ENCODE measurements at regions not wholly inside any gene's neighbourhood (a gene's known extent, or its start where the extent isn't known, plus 50 kb on each side); places are given as distances from the start of the nearest gene placed in this dataset.

GRCh38 chr7:55273186-55273980 is 91.8 kb upstream of the LANCL2 start:
- Histone ChIP-seq H3F3A (ENCODE audit: insufficient read depth, low read depth) (no peaks in the 10 kb centered on the region), H3K9me2 (ENCODE audit: insufficient read depth) (no peaks in the 10 kb centered on the region), H3K27me3 (ENCODE audit: insufficient read depth, low read depth) (peaks cover 70% of the 10 kb centered on the region), H3K4me2 (no peak overlapping the region), H3K4me1 (replicated peaks; ENCODE audit: insufficient read depth) (no peaks in the 10 kb centered on the region; the same call in 1 of the 2 replicates), H3K36me3 (ENCODE audit: low read depth) (no peaks in the 10 kb centered on the region), H2AFZ (no peak overlapping the region), H3K79me2 (ENCODE audit: low read depth) (no peaks in the 10 kb centered on the region), H3K4me3 (no peak overlapping the region), H3K27ac (no peak overlapping the region), H3K9me3 (ENCODE audit: insufficient read depth, low read depth) (no peaks in the 10 kb centered on the region), H4K20me1 (ENCODE audit: insufficient read depth) (no peaks in the 10 kb centered on the region)
- TF ChIP-seq CTCF (conservative IDR thresholded peaks at IDR 0.05), result no peak
- intact Hi-C loops (cut with micrococcal nuclease; ENCODE audit: unreplicated experiment), result loop anchor here (10.0 kb wide), 1 partner anchor 451 kb away; no protein-coding TSS in a partner anchor
- DNase-seq, result no peak
- POLR2A ChIA-PET (ENCODE audit: unreplicated experiment), result no interaction called here
- CTCF ChIA-PET, result interaction anchor here (0.5 to 1.0 kb wide), 3 partner anchors 18 to 1176 kb away, joined by 3 to 5 read pairs (median 3); no protein-coding TSS in a partner anchor
- no TSS peak for BruUV-seq (replicated peaks)

- BruUV-seq (replicated peaks), result no TSS peak
- Histone ChIP-seq H3F3A (ENCODE audit: insufficient read depth, low read depth) (no peaks in the 10 kb centered on the region), H3K79me2 (ENCODE audit: low read depth) (no peaks in the 10 kb centered on the region), H3K4me3 (no peak overlapping the region), H3K27me3 (ENCODE audit: insufficient read depth, low read depth) (peaks cover 70% of the 10 kb centered on the region), H3K27ac (no peak overlapping the region), H3K9me3 (ENCODE audit: insufficient read depth, low read depth) (no peaks in the 10 kb centered on the region), H3K4me2 (no peak overlapping the region), H2AFZ (no peak overlapping the region), H3K36me3 (ENCODE audit: low read depth) (no peaks in the 10 kb centered on the region), H4K20me1 (ENCODE audit: insufficient read depth) (no peaks in the 10 kb centered on the region), H3K9me2 (ENCODE audit: insufficient read depth) (no peaks in the 10 kb centered on the region), H3K4me1 (replicated peaks; ENCODE audit: insufficient read depth) (no peaks in the 10 kb centered on the region; the same call in 1 of the 2 replicates)
- intact Hi-C loops (cut with micrococcal nuclease; ENCODE audit: unreplicated experiment), result loop anchor here (10.0 kb wide), 1 partner anchor 451 kb away; no protein-coding TSS in a partner anchor
- ChIA-PET CTCF (no interaction called here), POLR2A (ENCODE audit: unreplicated experiment) (no interaction called here)
- DNase-seq, result no peak
- TF ChIP-seq EZH2 (IDR thresholded peaks at IDR 0.05; ENCODE audit: low read depth) (no peak), CTCF (conservative IDR thresholded peaks at IDR 0.05) (no peak)
Observed at GRCh38 chr7:55274156-55274555, 91.0 kb upstream of the LANCL2 start.

GRCh38 chr7:55275291-55276200 is 89.6 kb upstream of the LANCL2 start:
- H3K4me3 ChIP-seq, result no peak overlapping the region
- H3K36me3 ChIP-seq (ENCODE audit: low read depth), result no peaks in the 10 kb centered on the region
- H3K79me2 ChIP-seq (ENCODE audit: low read depth), result no peaks in the 10 kb centered on the region
- H3K27me3 ChIP-seq (ENCODE audit: insufficient read depth, low read depth), result peaks cover 68% of the 10 kb centered on the region
- no TSS peak for BruUV-seq (replicated peaks)
- H3F3A ChIP-seq (ENCODE audit: insufficient read depth, low read depth), result no peaks in the 10 kb centered on the region
- H3K4me2 ChIP-seq, result no peak overlapping the region
- no peak for TF ChIP-seq CTCF (conservative IDR thresholded peaks at IDR 0.05)
- no peak for TF ChIP-seq EZH2 (IDR thresholded peaks at IDR 0.05; ENCODE audit: low read depth)
- no peaks in the 10 kb centered on the region for H4K20me1 ChIP-seq (ENCODE audit: insufficient read depth)
- no peaks in the 10 kb centered on the region; the same call in 1 of the 2 replicates for H3K4me1 ChIP-seq (replicated peaks; ENCODE audit: insufficient read depth)
- intact Hi-C loops (cut with micrococcal nuclease; ENCODE audit: unreplicated experiment), result loop anchor here (10.0 kb wide), 1 partner anchor 449 kb away; no protein-coding TSS in a partner anchor
- ChIA-PET POLR2A (ENCODE audit: unreplicated experiment) (no interaction called here), CTCF (no interaction called here)
- H3K9me2 ChIP-seq (ENCODE audit: insufficient read depth), result no peaks in the 10 kb centered on the region
- H3K9me3 ChIP-seq (ENCODE audit: insufficient read depth, low read depth), result no peaks in the 10 kb centered on the region
- DNase-seq, result no peak
- H3K27ac ChIP-seq, result no peak overlapping the region
- H2AFZ ChIP-seq, result no peak overlapping the region
